ENCODE measurements at regions not wholly inside any gene's neighbourhood (a gene's known extent, or its start where the extent isn't known, plus 50 kb on each side); places are given as distances from the start of the nearest gene placed in this dataset.

GRCh38 chr20:51111290-51111689 is 88.4 kb upstream of the KCNG1 start:
- no peaks in the 10 kb centered on the region for H3K4me1 ChIP-seq (ENCODE audit: control insufficient read depth, extremely low read depth, insufficient read depth, low read length)
- H3K27me3 ChIP-seq (ENCODE audit: control insufficient read depth, extremely low read depth, insufficient read depth, low read length), result peaks cover 10% of the 10 kb centered on the region
- no peak for TF ChIP-seq EZH2 (IDR thresholded peaks at IDR 0.05; ENCODE audit: low read length)
- TF ChIP-seq CTCF (optimal IDR thresholded peaks at IDR 0.05 in 1 of 3, IDR thresholded peaks at IDR 0.05 in 1 of 3, conservative IDR thresholded peaks at IDR 0.05 in 1 of 3; ENCODE audit: extremely low read depth in 1 of 3, insufficient read depth in 2 of 3, low read length in 3 of 3), result no peak
- H3K9me3 ChIP-seq (ENCODE audit: control insufficient read depth, low read depth, low read length), result no peaks in the 10 kb centered on the region
- FAIRE-seq (no peak), DNase-seq (ENCODE audit: low read depth, low spot score) (no peak)
- dilution Hi-C loops (cut with MboI; ENCODE audit: extremely low pct_ligation_motif_present, low sequenced_read_pairs), result no loop called here
- no peak overlapping the region for H2AFZ ChIP-seq (ENCODE audit: control insufficient read depth, low read length)
- no peaks in the 10 kb centered on the region for H3K79me2 ChIP-seq (ENCODE audit: control insufficient read depth, insufficient read depth, low read length)
- H3K4me3 ChIP-seq (ENCODE audit: control insufficient read depth in 2 of 3, extremely low read depth in 1 of 3, insufficient read depth in 2 of 3, low read depth in 1 of 3, low read length in 3 of 3), result no peak overlapping the region
- no peaks in the 10 kb centered on the region for H4K20me1 ChIP-seq (ENCODE audit: control insufficient read depth, extremely low read depth, insufficient read depth, low read length)
- H3K36me3 ChIP-seq (ENCODE audit: control insufficient read depth in 2 of 2, extremely low read depth in 1 of 2, insufficient read depth in 2 of 2, low read length in 2 of 2), result no peaks in the 10 kb centered on the region
- H3K9ac ChIP-seq (ENCODE audit: control insufficient read depth, extremely low read depth, insufficient read depth, low read length), result no peak overlapping the region
- H3K27ac ChIP-seq (ENCODE audit: control insufficient read depth, insufficient read depth, low read length), result no peak overlapping the region
- no peak overlapping the region for H3K4me2 ChIP-seq (ENCODE audit: control insufficient read depth, extremely low read depth, insufficient read depth, low read depth, low read length)
- no peaks in the 10 kb centered on the region for H3K9me1 ChIP-seq (ENCODE audit: control insufficient read depth, extremely low read depth, insufficient read depth, low read length)

GRCh38 chr20:51108638-51109363 is 85.9 kb upstream of the KCNG1 start:
- Histone ChIP-seq H3K4me3 (ENCODE audit: control insufficient read depth in 2 of 3, extremely low read depth in 1 of 3, insufficient read depth in 2 of 3, low read depth in 1 of 3, low read length in 3 of 3) (no peak overlapping the region), H3K27me3 (ENCODE audit: control insufficient read depth, extremely low read depth, insufficient read depth, low read length) (peaks cover 10% of the 10 kb centered on the region), H3K4me1 (ENCODE audit: control insufficient read depth, extremely low read depth, insufficient read depth, low read length) (no peaks in the 10 kb centered on the region), H3K79me2 (ENCODE audit: control insufficient read depth, insufficient read depth, low read length) (no peaks in the 10 kb centered on the region), H3K9me1 (ENCODE audit: control insufficient read depth, extremely low read depth, insufficient read depth, low read length) (no peaks in the 10 kb centered on the region), H3K9ac (ENCODE audit: control insufficient read depth, extremely low read depth, insufficient read depth, low read length) (no peak overlapping the region), H3K9me3 (ENCODE audit: control insufficient read depth, low read depth, low read length) (no peaks in the 10 kb centered on the region), H4K20me1 (ENCODE audit: control insufficient read depth, extremely low read depth, insufficient read depth, low read length) (no peaks in the 10 kb centered on the region), H2AFZ (ENCODE audit: control insufficient read depth, low read length) (no peak overlapping the region), H3K27ac (ENCODE audit: control insufficient read depth, insufficient read depth, low read length) (no peak overlapping the region), H3K4me2 (ENCODE audit: control insufficient read depth, extremely low read depth, insufficient read depth, low read depth, low read length) (no peak overlapping the region), H3K36me3 (ENCODE audit: control insufficient read depth in 2 of 2, extremely low read depth in 1 of 2, insufficient read depth in 2 of 2, low read length in 2 of 2) (no peaks in the 10 kb centered on the region)
- FAIRE-seq (no peak), DNase-seq (ENCODE audit: low read depth, low spot score) (no peak)
- dilution Hi-C loops (cut with MboI; ENCODE audit: extremely low pct_ligation_motif_present, low sequenced_read_pairs), result no loop called here
- TF ChIP-seq EZH2 (IDR thresholded peaks at IDR 0.05; ENCODE audit: low read length), result no peak
- TF ChIP-seq CTCF (optimal IDR thresholded peaks at IDR 0.05 in 1 of 3, IDR thresholded peaks at IDR 0.05 in 1 of 3, conservative IDR thresholded peaks at IDR 0.05 in 1 of 3; ENCODE audit: extremely low read depth in 1 of 3, insufficient read depth in 2 of 3, low read length in 3 of 3), result no peak
